DMS153 (cell line): ENCODE measurements at regions not wholly inside any gene's neighbourhood (a gene's known extent, or its start where the extent isn't known, plus 50 kb on each side); places are given as distances from the start of the nearest gene placed in this dataset.

Experiments used
- DNase-seq: peaks from one replicate; lab custom pipeline; 2025; lab: John Stamatoyannopoulos, UW

GRCh38 chr18:11266781-11267480 is 117.6 kb upstream of the PIEZO2 start:
- no peak for DNase-seq

GRCh38 chr18:11261486-11261885 is 112.1 kb upstream of the PIEZO2 start:
- DNase-seq, result no peak

DNA sequence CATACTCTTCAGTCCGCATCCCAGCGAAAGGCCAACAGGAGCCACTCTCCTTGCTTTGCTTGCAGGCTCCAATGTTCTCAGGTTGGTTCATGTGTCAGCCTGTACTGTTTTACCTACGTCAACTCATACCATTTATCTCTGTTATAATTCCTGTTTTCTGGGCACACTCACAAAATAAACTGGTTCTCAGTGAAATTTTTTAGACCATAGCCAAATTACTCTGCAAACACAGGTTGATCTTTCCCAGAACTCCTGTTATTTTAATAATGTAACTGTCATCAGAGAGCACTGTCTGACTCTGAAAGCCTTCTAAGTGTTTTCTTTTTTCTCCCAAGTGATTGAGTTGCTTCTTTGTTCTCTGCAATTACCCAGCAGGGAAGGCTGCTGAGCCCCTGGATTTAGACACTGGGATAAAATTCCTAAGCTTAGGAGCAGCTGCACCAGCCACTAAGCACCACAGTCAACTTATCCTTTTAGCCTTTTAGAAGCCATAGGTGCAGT is 111.6 kb upstream of the PIEZO2 start:
- DNase-seq, result no peak

GRCh38 chr18:11259469-11260150 is 110.2 kb upstream of the PIEZO2 start:
- DNase-seq, result no peak

- no peak for DNase-seq
These were observed 108.8 kb upstream of the PIEZO2 start for GRCh38 chr18:11258039-11258610.

DNA sequence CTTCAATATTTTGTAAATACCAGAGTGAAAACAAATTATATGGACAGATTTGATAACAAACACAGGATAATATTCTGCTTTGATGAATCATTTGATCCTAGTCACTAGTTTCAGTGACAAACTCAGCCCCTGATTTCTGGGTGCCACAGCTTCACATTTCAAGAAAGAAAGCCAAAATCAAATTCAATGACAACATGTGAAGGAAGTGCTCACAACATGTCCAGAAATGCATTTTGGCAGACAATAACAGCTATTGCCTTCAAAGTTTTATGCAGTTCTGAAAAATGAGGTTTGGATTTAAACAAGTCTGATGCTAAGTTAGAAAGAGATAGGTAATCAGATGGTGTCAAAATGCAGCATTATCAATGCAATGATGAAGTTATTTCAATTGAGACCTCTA is 106.9 kb upstream of the PIEZO2 start:
- DNase-seq, result no peak

GRCh38 chr18:11251891-11252270 is 102.5 kb upstream of the PIEZO2 start:
- DNase-seq, result no peak

- DNase-seq, result no peak
These were observed 102.0 kb upstream of the PIEZO2 start for GRCh38 chr18:11251229-11251890.

DNA sequence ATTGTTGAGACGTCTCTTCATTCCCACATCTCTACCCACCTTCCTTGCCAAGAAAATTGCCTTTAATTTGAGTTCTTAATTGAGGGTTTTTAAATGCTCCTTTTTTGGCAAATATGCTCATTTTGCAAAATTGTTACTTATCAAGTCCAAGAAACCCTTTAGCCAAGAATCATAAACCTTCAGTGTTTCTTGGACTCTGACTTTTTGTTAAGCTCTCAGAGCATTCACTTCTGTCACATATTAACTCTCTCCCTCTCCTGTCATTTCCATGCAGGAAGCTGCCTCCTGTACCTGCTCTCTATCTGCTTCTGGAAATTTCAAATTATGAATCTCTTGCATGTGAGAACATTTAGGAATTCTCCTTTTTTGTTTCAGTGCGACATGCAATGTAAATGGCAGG is 100.0 kb upstream of the PIEZO2 start:
- no peak for DNase-seq

- no peak for DNase-seq
These were observed 98.1 kb upstream of the PIEZO2 start for GRCh38 chr18:11247381-11247970.

DNA sequence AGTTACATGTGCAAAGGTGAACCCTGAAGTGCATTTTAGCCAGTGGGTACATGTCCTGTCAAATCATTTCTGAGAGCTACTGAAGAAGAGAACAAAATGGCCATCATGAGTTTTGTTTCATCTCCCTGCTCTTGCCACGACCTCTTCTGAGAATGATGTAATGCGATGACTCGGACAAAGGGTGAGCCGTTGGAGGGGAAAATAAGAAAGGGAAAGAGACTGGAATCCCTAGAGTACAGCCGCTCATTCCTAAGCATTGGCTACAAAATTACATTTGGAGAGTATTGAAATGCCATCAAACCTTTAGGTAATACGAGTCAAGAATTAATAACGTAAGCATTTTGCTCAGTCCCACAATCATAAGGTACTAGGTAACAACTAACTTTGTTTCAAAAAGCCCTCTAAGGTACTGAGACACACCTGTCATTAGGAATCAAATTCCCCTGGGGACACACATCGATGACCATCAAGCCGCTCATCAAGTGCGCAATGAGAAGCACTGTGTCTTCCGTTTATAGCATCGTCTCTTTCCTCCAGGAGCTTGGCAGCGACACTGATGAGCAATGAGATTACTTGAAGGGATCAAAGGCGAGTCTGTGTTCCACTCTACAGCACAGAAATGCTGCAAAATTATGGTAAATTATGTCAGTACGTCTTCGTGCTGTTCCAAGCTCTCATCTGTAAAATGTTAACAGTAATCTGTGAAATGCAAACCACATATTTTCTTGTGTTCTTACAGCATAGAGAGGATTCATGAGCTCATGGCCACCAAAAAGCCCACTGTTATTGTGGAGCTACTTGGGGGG is 97.3 kb upstream of the PIEZO2 start:
- no peak for DNase-seq

DNA sequence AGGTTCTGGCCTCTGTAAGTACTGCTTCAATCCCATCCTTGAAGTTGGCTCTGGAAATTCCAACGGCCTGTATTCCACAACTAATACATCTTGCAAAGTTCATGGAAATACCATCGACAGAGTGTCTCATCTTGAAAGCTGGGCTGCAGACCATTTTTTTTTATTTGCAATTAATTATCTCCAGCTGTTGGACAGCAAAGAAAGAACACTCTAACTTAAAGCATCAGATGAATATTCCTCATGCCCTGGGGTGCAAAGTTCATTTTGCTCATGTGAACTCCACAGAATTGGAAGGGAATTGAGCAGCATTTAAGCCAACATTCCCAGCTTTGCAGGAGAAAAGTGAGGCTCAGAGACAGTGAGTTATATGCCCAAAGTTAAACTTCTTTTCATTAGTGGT is 96.5 kb upstream of the PIEZO2 start:
- DNase-seq, result no peak

GRCh38 chr18:11237484-11237883 is 88.1 kb upstream of the PIEZO2 start:
- no peak for DNase-seq

DNA sequence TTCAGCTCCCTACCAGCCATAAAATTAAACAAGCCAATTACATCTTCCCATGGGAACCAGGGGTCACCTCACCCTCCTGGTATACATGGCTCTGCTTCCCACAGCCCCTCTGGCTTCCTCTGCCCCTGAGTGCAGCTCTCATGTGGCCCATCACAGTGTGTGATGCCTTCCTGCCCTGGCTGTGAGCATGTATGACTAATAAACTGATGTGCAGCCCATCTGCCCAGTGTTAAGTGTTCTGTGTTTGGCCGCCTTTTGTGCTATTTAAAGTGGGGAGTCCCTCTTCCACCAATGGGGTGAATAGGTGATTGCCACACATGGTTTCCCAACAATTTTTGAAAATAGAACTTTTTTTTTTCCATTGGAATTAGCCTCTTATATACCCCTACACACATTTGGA is 87.7 kb upstream of the PIEZO2 start:
- no peak for DNase-seq

GRCh38 chr18:11224153-11224552 is 74.8 kb upstream of the PIEZO2 start:
- DNase-seq, result no peak

DNA sequence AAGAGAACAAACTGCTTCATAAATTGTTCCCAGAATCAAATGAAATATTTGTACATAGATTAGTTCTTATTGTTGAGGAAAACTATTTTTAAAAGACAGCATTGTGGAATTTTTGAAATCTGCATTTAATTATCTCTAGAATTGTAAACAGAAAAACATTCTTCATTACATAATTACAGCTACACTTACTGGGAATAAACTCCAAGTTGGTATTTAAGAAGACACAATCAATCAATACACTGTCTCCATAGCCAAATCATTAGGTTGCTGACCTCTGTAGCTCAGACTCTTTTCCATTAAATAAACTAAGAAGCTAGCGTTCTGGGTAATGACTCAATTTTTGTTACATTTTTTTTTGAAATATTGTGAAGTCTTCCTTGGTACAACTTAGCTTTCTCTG is 70.2 kb upstream of the PIEZO2 start:
- DNase-seq, result no peak

DNA sequence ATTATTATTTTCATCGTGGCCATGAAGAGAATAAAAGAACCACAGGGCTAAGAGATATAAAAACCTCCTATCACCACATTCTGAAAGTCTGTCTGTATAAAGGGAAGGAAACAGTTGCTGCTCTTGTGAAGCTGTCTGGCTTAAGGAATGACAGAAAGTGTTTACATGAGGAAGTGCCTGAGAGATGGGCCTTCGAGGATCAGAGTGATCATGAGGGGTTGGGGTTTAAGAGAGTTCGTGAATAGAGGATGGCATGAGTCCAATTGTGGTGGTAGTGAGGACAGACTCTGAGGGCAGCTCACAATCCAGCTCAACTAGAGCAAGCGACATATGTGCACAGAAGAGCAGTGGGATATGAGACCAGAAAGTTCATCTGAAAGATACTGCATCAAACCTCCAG is 65.8 kb upstream of the PIEZO2 start:
- no peak for DNase-seq

GRCh38 chr18:11204020-11204419 is 54.7 kb upstream of the PIEZO2 start:
- no peak for DNase-seq

GRCh38 chr18:11199477-11199876 is 50.1 kb upstream of the PIEZO2 start:
- DNase-seq, result no peak
